Upper lobe of left lung (tissue), 4 donors: ENCODE measurements at regions not wholly inside any gene's neighbourhood (a gene's known extent, or its start where the extent isn't known, plus 50 kb on each side); places are given as distances from the start of the nearest gene placed in this dataset.

ENCODE experiments used
- CTCF ChIP-seq, 6 experiments: fragments of 450-650 bp in 4 of 6; fragments of 200-600 bp in 2 of 6; sonication (generic) in 2 of 6; IDR thresholded peaks; one replicate each; pipeline ENCODE4 v1.5.1; 2016 to 2019; ENCODE audit warnings: antibody characterized with exemption in 6 of 6
- POLR2A ChIP-seq, 4 donors: fragments of 450-650 bp; IDR thresholded peaks; one replicate each; pipeline ENCODE4 v1.5.1; 2016 to 2017; ENCODE audit warnings: antibody characterized with exemption in 4 of 4, mild to moderate bottlenecking in 2 of 4

- no peak for TF ChIP-seq CTCF (IDR thresholded peaks at IDR 0.05)
- no peak for TF ChIP-seq POLR2A (IDR thresholded peaks at IDR 0.05)
These were observed 154.7 kb upstream of the HS6ST1 start for GRCh38 chr2:128473175-128474035.
